Hypothalamus (tissue), 51 donors: ENCODE measurements at regions not wholly inside any gene's neighbourhood (a gene's known extent, or its start where the extent isn't known, plus 50 kb on each side); places are given as distances from the start of the nearest gene placed in this dataset.

ENCODE experiments used
- DNase-seq, 51 donors: peaks; one replicate each; lab custom pipeline; 2025; lab: John Stamatoyannopoulos, UW

GRCh38 chr18:14905350-14905749 lies 157.4 kb downstream of the ANKRD30B start:
- no peak for DNase-seq

GRCh38 chr18:14905979-14906378 lies 158.0 kb downstream of the ANKRD30B start:
- no peak for DNase-seq

- no peak for DNase-seq
Observed at GRCh38 chr18:14907420-14907819, 159.4 kb downstream of the ANKRD30B start.

- no peak for DNase-seq
Observed at GRCh38 chr18:14908541-14908940, 160.6 kb downstream of the ANKRD30B start.

- no peak for DNase-seq
Observed at GRCh38 chr18:14912967-14913366, 165.0 kb downstream of the ANKRD30B start.

- DNase-seq = no peak
Observed at GRCh38 chr18:14914121-14914520, 166.1 kb downstream of the ANKRD30B start.

GRCh38 chr18:14914771-14915170 lies 166.8 kb downstream of the ANKRD30B start:
- no peak for DNase-seq

- DNase-seq = no peak
Observed at GRCh38 chr18:14916181-14916580, 168.2 kb downstream of the ANKRD30B start.

- no peak for DNase-seq
Observed at GRCh38 chr18:14916851-14917250, 168.9 kb downstream of the ANKRD30B start.

- no peak for DNase-seq
Observed at GRCh38 chr18:14917311-14917710, 169.3 kb downstream of the ANKRD30B start.

GRCh38 chr18:14919666-14920065 lies 171.7 kb downstream of the ANKRD30B start:
- no peak for DNase-seq

- no peak for DNase-seq
Observed at GRCh38 chr18:14921031-14921430, 173.1 kb downstream of the ANKRD30B start.

GRCh38 chr18:14921547-14921946 lies 173.6 kb downstream of the ANKRD30B start:
- no peak for DNase-seq

GRCh38 chr18:14922031-14922430 lies 174.1 kb downstream of the ANKRD30B start:
- DNase-seq = no peak

- DNase-seq = no peak
Observed at GRCh38 chr18:14922965-14923565, 175.1 kb downstream of the ANKRD30B start.

- DNase-seq = no peak
Observed at GRCh38 chr18:14924226-14924625, 176.3 kb downstream of the ANKRD30B start.

GRCh38 chr18:14925281-14925709 lies 177.3 kb downstream of the ANKRD30B start:
- DNase-seq = no peak

- DNase-seq = no peak
Observed at GRCh38 chr18:14927701-14928100, 179.7 kb downstream of the ANKRD30B start.

- no peak for DNase-seq
Observed at GRCh38 chr18:14928396-14928795, 180.4 kb downstream of the ANKRD30B start.

- no peak for DNase-seq
Observed at GRCh38 chr18:14930076-14930475, 182.1 kb downstream of the ANKRD30B start.

GRCh38 chr18:14930576-14930975 lies 182.6 kb downstream of the ANKRD30B start:
- no peak for DNase-seq

- DNase-seq = no peak
Observed at GRCh38 chr18:14933049-14933851, 185.3 kb downstream of the ANKRD30B start.
